ENCODE measurements at regions not wholly inside any gene's neighbourhood (a gene's known extent, or its start where the extent isn't known, plus 50 kb on each side); places are given as distances from the start of the nearest gene placed in this dataset.

DNA sequence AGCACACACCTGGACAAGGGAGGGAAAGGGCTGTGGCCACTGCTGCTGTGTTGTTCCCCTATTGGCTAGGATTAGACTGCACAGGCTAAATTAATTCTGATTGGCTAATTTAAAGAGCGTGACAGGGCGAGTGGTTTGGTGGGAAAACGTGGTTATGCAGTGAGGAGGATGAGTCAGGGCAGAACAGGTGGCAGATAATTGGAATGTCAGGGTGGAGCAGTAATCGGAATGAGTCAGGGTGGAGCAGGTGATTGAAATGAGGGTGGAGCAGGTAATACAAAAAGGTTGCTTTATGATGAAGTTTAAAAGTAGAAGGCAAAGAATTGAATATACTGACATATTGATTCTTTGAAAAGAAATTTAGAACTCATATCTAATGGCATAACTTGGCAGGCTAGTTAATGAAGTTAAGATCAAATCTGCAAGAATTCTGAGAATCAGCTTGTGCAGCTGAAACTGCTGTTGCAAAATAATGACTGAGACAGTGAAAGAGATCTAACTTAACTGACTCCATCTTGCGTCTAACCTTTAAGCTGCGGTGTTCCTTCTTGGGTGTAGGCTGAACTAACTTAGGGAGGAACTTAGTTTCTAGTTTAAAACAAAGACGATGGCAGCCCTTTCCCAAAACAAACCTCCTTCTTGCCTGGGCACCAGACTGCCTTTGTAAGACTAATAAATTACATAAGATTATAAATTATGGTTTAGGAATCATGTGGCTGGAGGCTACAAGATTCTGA, 174.3 kb downstream of the UTP18 start:
- 1% methylated on average over 7 of the region's 7 CpGs for WGBS (ENCODE audit: insufficient coverage, low coverage, missing lambda C conversion rate)
- intact Hi-C loops (cut with micrococcal nuclease) (loop anchor here (5.0 kb wide), 1 partner anchor 62 kb away; no protein-coding TSS in a partner anchor), in situ Hi-C loops (cut with MboI) (no loop called here)
- BruUV-seq (replicated peaks), result no TSS peak
- H3K4me2 ChIP-seq (ENCODE audit: insufficient read depth, low read length), result no peak overlapping the region
- no peaks in the 10 kb centered on the region; a peak in 2 of 5 replicates for H3K4me1 ChIP-seq (replicated peaks in 1 of 2; ENCODE audit: control insufficient read depth in 2 of 2, insufficient read depth in 2 of 2, low read length in 2 of 2)
- DNase-seq (ENCODE audit: extremely low read depth in 1 of 4, low spot score in 3 of 4), result peak in 2 of 4 experiments; percentile 8 to 10
- no peaks in the 10 kb centered on the region for H3K36me3 ChIP-seq (ENCODE audit: control insufficient read depth, insufficient read depth, low read length)
- no peaks in the 10 kb centered on the region for H3K9me1 ChIP-seq (ENCODE audit: control insufficient read depth, insufficient read depth, low read length)
- ATAC-seq, result no peak
- H4K20me1 ChIP-seq (replicated peaks; ENCODE audit: control insufficient read depth, insufficient read depth, low read length), result no peaks in the 10 kb centered on the region
- no peak overlapping the region for H2AFZ ChIP-seq (ENCODE audit: low read depth, low read length)
- H3K9ac ChIP-seq (ENCODE audit: insufficient read depth in 1 of 2, low read depth in 2 of 2, low read length in 2 of 2), result no peak overlapping the region
- POLR2A ChIA-PET, result interaction anchor here (2.1 kb wide), 1 partner anchor 11 kb away, joined by 4 read pairs; no protein-coding TSS in a partner anchor
- H3K27ac ChIP-seq (ENCODE audit: extremely low read depth, low read depth, low read length), result no peak overlapping the region
- CTCF ChIA-PET (ENCODE audit: low intra/inter-chr PET ratio), result no interaction called here
- no peaks in the 10 kb centered on the region for H3K27me3 ChIP-seq (ENCODE audit: control insufficient read depth in 2 of 2, insufficient read depth in 2 of 2, low read length in 2 of 2)
- no peak for FAIRE-seq
- no peaks in the 10 kb centered on the region for H3K79me2 ChIP-seq (ENCODE audit: control insufficient read depth, insufficient read depth, low read length)
- H3K9me3 ChIP-seq (replicated peaks; ENCODE audit: control insufficient read depth, insufficient read depth, low read depth, low read length), result no peaks in the 10 kb centered on the region
- no peak overlapping the region for H3K4me3 ChIP-seq
- TF ChIP-seq CBX3 (IDR thresholded peaks at IDR 0.05; ENCODE audit: borderline replicate concordance in 1 of 2, low read length in 2 of 2), result no peak
- TF ChIP-seq, protein P1, sequence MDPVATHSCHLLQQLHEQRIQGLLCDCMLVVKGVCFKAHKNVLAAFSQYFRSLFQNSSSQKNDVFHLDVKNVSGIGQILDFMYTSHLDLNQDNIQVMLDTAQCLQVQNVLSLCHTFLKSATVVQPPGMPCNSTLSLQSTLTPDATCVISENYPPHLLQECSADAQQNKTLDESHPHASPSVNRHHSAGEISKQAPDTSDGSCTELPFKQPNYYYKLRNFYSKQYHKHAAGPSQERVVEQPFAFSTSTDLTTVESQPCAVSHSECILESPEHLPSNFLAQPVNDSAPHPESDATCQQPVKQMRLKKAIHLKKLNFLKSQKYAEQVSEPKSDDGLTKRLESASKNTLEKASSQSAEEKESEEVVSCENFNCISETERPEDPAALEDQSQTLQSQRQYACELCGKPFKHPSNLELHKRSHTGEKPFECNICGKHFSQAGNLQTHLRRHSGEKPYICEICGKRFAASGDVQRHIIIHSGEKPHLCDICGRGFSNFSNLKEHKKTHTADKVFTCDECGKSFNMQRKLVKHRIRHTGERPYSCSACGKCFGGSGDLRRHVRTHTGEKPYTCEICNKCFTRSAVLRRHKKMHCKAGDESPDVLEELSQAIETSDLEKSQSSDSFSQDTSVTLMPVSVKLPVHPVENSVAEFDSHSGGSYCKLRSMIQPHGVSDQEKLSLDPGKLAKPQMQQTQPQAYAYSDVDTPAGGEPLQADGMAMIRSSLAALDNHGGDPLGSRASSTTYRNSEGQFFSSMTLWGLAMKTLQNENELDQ (CRISPR knock-in tag; IDR thresholded peaks at IDR 0.05; ENCODE audit: borderline replicate concordance), result no peak
- TF ChIP-seq, protein P2, sequence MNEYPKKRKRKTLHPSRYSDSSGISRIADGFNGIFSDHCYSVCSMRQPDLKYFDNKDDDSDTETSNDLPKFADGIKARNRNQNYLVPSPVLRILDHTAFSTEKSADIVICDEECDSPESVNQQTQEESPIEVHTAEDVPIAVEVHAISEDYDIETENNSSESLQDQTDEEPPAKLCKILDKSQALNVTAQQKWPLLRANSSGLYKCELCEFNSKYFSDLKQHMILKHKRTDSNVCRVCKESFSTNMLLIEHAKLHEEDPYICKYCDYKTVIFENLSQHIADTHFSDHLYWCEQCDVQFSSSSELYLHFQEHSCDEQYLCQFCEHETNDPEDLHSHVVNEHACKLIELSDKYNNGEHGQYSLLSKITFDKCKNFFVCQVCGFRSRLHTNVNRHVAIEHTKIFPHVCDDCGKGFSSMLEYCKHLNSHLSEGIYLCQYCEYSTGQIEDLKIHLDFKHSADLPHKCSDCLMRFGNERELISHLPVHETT (CRISPR knock-in tag; conservative IDR thresholded peaks at IDR 0.05 in 1 of 2, IDR thresholded peaks at IDR 0.05 in 1 of 2), result peak in 1 of 2 experiments; percentile 66; a peak in 2 of 4 replicates
- TF ChIP-seq CEBPG (CRISPR knock-in tag; IDR thresholded peaks at IDR 0.05), result no peak
- TF ChIP-seq CEBPG (tag; conservative IDR thresholded peaks at IDR 0.05 in 1 of 2, IDR thresholded peaks at IDR 0.05 in 1 of 2), result peak in 1 of 2 experiments; percentile 37; a peak in 2 of 4 replicates
- TF ChIP-seq, protein P3, sequence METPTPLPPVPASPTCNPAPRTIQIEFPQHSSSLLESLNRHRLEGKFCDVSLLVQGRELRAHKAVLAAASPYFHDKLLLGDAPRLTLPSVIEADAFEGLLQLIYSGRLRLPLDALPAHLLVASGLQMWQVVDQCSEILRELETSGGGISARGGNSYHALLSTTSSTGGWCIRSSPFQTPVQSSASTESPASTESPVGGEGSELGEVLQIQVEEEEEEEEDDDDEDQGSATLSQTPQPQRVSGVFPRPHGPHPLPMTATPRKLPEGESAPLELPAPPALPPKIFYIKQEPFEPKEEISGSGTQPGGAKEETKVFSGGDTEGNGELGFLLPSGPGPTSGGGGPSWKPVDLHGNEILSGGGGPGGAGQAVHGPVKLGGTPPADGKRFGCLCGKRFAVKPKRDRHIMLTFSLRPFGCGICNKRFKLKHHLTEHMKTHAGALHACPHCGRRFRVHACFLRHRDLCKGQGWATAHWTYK (CRISPR knock-in tag; IDR thresholded peaks at IDR 0.05), result peak; percentile 68; the same call in 1 of the 2 replicates
- no peak for TF ChIP-seq FOXA1 (IDR thresholded peaks at IDR 0.05; ENCODE audit: borderline replicate concordance)
- TF ChIP-seq HNRNPUL1 (IDR thresholded peaks at IDR 0.05; ENCODE audit: low read length), result no peak
- 0 out of 2 replicates have a peak, but pooled peaks have one; percentile 39 for TF ChIP-seq BACH1 (tag; IDR thresholded peaks at IDR 0.05)
- TF ChIP-seq ZNF197 (CRISPR knock-in tag; IDR thresholded peaks at IDR 0.05; ENCODE audit: low read depth), result no peak
- TF ChIP-seq ARHGAP35 (IDR thresholded peaks at IDR 0.05; ENCODE audit: partially characterized antibody), result no peak
- TF ChIP-seq, protein P4, sequence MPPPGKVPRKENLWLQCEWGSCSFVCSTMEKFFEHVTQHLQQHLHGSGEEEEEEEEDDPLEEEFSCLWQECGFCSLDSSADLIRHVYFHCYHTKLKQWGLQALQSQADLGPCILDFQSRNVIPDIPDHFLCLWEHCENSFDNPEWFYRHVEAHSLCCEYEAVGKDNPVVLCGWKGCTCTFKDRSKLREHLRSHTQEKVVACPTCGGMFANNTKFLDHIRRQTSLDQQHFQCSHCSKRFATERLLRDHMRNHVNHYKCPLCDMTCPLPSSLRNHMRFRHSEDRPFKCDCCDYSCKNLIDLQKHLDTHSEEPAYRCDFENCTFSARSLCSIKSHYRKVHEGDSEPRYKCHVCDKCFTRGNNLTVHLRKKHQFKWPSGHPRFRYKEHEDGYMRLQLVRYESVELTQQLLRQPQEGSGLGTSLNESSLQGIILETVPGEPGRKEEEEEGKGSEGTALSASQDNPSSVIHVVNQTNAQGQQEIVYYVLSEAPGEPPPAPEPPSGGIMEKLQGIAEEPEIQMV (tag; conservative IDR thresholded peaks at IDR 0.05; ENCODE audit: low read depth), result no peak
- TF ChIP-seq JUND (IDR thresholded peaks at IDR 0.05; ENCODE audit: borderline replicate concordance, low read depth, low read length), result peak; percentile 24; the same call in 1 of the 2 replicates
- peak; percentile 31; the same call in 2 of the 3 replicates for TF ChIP-seq JUND (tag; IDR thresholded peaks at IDR 0.05; ENCODE audit: borderline replicate concordance, low read depth, low read length)
